ENCODE measurements at regions not wholly inside any gene's neighbourhood (a gene's known extent, or its start where the extent isn't known, plus 50 kb on each side); places are given as distances from the start of the nearest gene placed in this dataset.

GRCh38 chr10:121070275-121071070, 219.3 kb downstream of the WDR11 start:
- no peak for DNase-seq

- no peak for DNase-seq
Observed at GRCh38 chr10:121071901-121072300, 220.7 kb downstream of the WDR11 start.

DNA sequence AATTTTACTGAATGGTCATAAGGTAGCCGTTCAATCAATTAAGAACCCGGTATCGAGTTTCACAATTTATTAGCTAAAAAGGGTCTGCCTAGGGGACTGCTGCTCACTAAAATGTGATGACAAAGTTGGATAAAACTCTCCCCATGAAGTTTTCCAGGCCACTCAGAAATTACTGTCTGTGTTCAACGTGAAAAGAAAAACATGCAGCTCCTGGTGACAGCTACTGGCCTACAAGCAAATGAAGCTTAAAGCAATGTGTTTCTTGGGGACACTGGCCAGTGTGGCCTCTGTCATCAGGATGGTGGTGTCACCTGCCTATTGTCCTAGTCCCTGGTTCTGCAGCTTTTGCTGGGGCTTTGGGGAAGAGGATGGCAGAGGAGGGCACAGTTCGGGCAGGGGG, 222.6 kb downstream of the WDR11 start:
- no peak for DNase-seq

DNA sequence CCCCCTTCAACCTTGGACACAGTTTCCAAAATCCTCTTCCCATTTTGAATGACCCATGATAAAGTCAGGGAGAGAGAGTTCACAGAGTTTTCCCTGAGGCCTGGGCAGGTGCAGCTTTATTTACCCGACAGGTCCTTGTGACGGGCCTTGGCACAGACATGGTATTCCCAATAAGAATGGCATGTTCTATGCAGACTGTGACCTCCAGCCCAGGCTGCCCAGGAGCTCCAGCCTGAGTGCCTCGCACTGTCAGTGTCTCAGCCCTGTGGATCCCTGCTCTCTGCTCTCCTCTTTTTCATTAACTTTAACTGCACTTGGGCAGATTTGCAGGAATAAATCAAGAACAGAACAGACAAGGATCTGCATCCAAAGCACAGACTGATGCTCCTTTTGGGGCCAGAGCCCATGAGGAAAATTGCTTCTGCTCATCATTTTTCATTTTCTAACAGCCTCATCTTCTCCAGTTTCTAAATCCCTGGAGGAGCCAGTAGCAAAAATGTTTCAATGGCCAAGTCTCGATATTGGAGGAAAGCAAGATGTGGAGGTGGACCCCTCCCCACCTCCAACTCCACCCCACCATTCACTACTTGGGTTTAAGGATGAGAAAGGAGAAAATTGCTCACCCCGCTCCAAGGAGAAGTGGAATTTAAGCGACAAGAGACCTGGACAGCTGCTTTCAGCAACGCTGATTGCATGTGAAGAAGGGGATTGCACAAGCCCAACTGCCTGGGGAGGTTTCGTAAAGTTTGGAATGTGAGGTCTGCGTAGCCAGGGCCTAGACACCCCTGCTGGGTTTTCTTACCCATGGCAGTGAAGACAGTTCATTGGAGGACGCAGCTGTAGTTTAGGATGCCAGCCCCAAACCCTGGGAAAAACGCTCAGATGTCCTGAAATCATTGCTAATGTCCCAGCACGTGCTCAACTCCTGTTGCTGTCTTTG, 225.9 kb downstream of the WDR11 start:
- DNase-seq, result peak; percentile 31

GRCh38 chr10:121078036-121078435, 226.9 kb downstream of the WDR11 start:
- no peak for DNase-seq

- DNase-seq, result no peak
Observed at GRCh38 chr10:121078672-121079102, 227.5 kb downstream of the WDR11 start.

DNA sequence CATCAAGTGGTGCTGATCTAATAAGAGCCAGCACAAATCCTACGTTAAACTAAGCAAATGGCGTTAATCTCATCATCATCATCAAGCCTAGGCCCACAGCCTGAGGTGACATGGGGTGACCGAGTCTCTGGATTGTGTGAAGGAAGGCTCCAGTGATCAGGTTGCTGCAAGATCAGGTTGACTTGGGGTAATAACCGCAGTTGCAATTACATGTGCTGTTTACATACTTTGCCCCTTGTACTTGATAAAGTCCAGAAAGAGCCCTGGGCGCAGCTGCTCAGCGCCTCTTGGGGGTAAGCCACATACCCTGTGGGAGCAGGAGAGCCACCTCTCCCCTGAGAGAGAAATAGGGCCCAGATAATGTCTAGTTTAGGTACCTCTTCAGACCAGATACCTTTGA, 228.1 kb downstream of the WDR11 start:
- DNase-seq, result no peak

DNA sequence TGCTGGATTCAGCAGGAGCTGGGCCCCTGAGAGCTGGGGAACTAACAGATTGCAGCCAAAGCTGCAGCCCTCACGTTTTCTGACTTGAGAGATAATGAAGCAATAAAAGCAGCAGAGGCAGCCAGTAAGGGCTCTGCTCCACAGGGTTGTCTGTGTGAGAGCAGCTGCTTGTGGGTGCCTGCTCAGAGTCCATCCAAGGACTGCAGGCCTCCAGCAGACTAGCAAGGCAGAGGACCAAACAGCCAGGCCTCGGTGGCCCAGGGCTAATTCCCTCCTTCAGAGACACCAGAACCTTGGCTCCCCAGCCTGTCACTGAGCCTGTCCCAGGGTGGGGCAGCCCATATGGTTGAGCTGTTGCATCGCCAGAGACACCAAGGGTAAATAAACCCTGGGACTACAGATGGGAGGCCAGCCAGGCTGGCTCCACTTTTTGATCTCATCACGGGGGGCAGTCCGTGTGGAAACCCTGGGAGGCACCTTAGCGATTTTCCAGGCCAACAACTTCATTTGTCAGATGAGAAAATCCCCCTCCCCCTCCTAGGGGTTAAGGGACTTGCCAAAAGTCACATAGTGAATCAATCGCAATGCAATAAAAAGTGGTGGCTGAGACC, 229.2 kb downstream of the WDR11 start:
- DNase-seq, result no peak

DNA sequence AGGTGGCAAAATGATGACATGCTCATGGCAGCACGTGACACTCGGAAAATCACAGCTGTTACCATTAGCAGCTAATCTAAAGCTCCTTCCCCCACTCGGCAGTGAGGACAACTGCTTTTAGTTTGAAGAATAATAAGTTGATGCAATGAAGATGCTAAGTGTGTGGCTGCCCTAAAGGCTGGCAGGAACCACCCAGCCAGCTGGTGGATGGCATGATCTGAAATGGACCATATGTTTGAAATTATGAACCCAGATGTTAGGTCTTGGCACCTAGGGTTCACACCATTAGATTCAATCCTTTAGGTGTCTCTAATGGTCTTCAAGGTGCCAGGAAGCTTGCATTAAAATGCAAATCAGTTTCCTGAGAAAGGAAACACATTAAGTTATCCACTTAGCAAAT, 230.1 kb downstream of the WDR11 start:
- DNase-seq, result no peak

GRCh38 chr10:121082984-121083383, 231.8 kb downstream of the WDR11 start:
- no peak for DNase-seq

DNA sequence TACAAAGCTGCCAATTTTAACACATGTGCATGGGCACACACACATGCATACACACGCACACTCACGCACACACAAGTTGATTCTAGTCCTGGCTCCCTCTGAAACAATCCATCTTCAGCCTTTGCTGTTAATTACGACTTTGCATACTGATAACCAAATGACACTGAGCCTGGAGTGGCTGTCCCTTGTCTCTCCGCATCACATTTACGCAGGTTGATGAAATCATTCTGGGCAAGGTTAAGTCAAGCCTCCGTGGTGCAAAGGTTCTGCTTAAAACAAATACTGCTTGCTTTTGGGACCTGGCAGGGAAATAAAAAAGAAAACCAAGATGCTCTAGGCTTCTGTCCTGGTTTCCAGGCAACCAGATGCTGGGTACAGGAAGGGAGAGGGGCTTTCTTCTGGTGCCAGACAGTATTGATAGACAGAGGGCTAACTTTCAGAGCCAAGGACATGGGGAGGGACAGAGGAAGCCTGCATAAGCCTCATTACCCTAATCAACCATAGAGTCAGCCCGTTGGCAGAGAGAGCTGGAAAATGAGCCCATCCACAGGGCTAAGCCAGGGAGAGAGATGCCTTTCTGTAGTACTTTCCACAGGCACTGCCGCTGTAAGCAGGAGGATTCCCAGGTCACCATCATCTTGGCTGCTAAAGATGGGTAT, 233.0 kb downstream of the WDR11 start:
- no peak for DNase-seq

DNA sequence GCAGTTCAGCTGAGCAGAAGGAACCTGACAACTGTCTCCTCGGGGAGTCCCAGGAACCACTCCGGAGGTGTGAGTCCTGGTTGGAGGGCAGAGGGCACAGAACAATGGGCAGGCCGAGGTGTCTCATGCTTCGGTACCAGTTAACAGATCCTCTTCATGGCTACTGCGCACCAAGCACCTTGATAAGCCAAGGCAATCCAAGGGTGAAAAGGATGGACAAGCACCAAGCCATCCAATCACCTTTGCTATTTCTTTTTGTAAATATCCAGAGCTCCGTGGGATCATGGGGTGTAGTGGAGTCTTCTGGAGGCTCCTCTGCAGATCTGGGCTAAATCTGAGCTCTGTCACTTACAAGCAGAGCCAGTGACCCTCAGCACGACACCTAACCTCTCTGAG, 233.5 kb downstream of the WDR11 start:
- no peak for DNase-seq

DNA sequence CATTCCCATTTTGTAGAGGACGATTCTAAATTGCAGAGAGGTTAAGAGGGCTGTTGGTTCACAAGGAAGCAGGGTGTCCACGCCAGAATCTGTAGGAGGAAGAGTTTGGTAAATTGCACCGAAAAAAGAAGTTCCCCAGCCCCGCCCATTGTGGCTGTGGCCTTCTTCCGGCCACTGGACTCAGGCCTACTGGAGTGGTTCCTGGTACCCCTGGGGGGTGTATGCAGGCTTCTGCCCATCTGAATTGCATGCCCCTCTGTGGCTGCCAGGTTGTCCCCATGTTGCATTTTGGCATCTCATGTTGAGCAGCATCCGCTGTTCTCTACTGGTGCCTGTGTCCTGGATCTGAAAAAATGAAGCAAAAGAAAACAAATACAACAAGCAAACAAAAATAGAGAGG, 234.2 kb downstream of the WDR11 start:
- DNase-seq, result no peak

GRCh38 chr10:121087129-121087528, 236.0 kb downstream of the WDR11 start:
- no peak for DNase-seq

DNA sequence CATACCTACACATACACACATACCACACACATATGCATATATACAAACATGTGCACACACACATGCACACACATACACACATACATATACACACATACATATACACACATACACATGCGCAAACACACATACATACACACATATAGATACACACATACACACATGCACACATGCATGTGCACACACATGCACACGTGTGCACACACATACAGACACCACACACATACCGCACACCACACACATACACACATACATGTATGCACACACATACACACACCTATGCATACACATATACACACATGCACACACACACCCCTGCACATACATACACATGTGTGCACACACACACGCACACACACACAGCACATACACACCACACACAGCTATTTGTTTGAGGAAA, 236.5 kb downstream of the WDR11 start:
- DNase-seq, result no peak

DNA sequence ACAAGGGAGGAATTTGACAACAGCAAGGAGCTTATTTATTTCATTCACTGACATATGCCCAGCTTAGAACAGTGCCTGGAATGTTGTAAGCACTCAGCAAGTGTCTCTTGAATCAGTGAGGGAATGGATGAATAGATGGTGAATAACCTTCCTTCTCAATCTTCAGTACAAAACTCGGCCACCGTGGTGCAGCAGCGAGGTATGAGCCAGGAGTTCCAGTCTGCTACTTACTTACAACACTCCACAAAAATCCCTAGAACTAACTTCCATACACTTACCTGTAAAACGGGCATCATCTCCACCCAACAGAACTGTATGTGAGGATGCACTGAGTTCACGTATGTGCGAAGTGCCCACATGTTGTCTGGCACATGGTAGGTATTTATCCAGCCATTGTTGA, 237.4 kb downstream of the WDR11 start:
- no peak for DNase-seq

DNA sequence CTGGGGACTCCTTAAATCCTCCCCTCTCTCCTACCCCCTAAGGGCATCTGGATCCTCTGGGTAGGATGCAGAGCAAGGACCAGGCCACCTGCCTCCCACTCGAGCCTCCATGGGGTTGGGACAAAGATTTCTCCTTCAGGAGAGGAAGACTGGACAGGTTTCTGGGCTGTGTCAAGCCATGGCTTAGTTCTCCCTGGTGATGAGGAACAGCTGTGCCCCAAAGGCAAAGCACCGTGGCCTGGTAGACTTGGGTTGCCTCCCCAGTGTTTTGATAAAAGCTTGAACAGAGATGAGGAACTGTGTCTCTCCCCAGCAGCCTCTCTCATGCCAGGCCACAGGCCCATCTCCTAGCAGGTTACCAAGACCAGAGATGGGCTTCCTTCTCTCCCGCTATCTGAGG, 238.3 kb downstream of the WDR11 start:
- no peak for DNase-seq

GRCh38 chr10:121091961-121092719, 241.0 kb downstream of the WDR11 start:
- no peak for DNase-seq

- DNase-seq, result no peak
Observed at GRCh38 chr10:121092720-121093095, 241.5 kb downstream of the WDR11 start.

- DNase-seq, result no peak
Observed at GRCh38 chr10:121096617-121097431, 245.7 kb downstream of the WDR11 start.

Data from muscle of arm (tissue), 1 donor.